ENCODE measurements at regions not wholly inside any gene's neighbourhood (a gene's known extent, or its start where the extent isn't known, plus 50 kb on each side); places are given as distances from the start of the nearest gene placed in this dataset.

GRCh38 chr17:70254735-70255460 is 85.6 kb downstream of the KCNJ2 start:
- Histone ChIP-seq H3K27ac (ENCODE audit: low read depth in 1 of 3, low read length in 2 of 3) (no peak overlapping the region), H3K27me3 (ENCODE audit: control insufficient read depth in 3 of 3, insufficient read depth in 3 of 3, low read length in 3 of 3) (no peaks in the 10 kb centered on the region), H3K4me3 (ENCODE audit: low read depth in 1 of 3, low read length in 3 of 3) (no peak overlapping the region), H3K36me3 (ENCODE audit: control insufficient read depth in 3 of 3, insufficient read depth in 2 of 3, low read depth in 1 of 3, low read length in 3 of 3) (no peaks in the 10 kb centered on the region), H3K9me3 (ENCODE audit: control insufficient read depth in 2 of 2, insufficient read depth in 1 of 2, low read depth in 1 of 2, low read length in 1 of 2) (no peaks in the 10 kb centered on the region), H3K4me1 (ENCODE audit: control insufficient read depth in 3 of 3, insufficient read depth in 2 of 3, low read depth in 1 of 3, low read length in 2 of 3) (no peaks in the 10 kb centered on the region)
- 75 to 82% (median 79%) methylated on average over 2 of the region's 2 CpGs for WGBS, 3 donors
- DNase-seq: no peak
- FAIRE-seq: no peak

GRCh38 chr17:70256751-70257150 is 87.4 kb downstream of the KCNJ2 start:
- Histone ChIP-seq H3K9me3 (ENCODE audit: control insufficient read depth in 2 of 2, insufficient read depth in 1 of 2, low read depth in 1 of 2, low read length in 1 of 2) (no peaks in the 10 kb centered on the region), H3K36me3 (ENCODE audit: control insufficient read depth in 3 of 3, insufficient read depth in 2 of 3, low read depth in 1 of 3, low read length in 3 of 3) (no peaks in the 10 kb centered on the region), H3K4me1 (ENCODE audit: control insufficient read depth in 3 of 3, insufficient read depth in 2 of 3, low read depth in 1 of 3, low read length in 2 of 3) (no peaks in the 10 kb centered on the region), H3K27ac (ENCODE audit: low read depth in 1 of 3, low read length in 2 of 3) (no peak overlapping the region), H3K4me3 (ENCODE audit: low read depth in 1 of 3, low read length in 3 of 3) (no peak overlapping the region), H3K27me3 (ENCODE audit: control insufficient read depth in 3 of 3, insufficient read depth in 3 of 3, low read length in 3 of 3) (no peaks in the 10 kb centered on the region)
- FAIRE-seq (no peak), DNase-seq (no peak)
- WGBS, 3 donors: 93% methylated on average over 2 of the region's 2 CpGs

- FAIRE-seq: no peak
- H3K27ac ChIP-seq (ENCODE audit: low read depth in 1 of 3, low read length in 2 of 3): no peak overlapping the region
- H3K9me3 ChIP-seq (ENCODE audit: control insufficient read depth in 2 of 2, insufficient read depth in 1 of 2, low read depth in 1 of 2, low read length in 1 of 2): no peaks in the 10 kb centered on the region
- no peaks in the 10 kb centered on the region for H3K4me1 ChIP-seq (ENCODE audit: control insufficient read depth in 3 of 3, insufficient read depth in 2 of 3, low read depth in 1 of 3, low read length in 2 of 3)
- peak in 1 of 2 donors; percentile 66 for DNase-seq
- H3K36me3 ChIP-seq (ENCODE audit: control insufficient read depth in 3 of 3, insufficient read depth in 2 of 3, low read depth in 1 of 3, low read length in 3 of 3): no peaks in the 10 kb centered on the region
- H3K27me3 ChIP-seq (ENCODE audit: control insufficient read depth in 3 of 3, insufficient read depth in 3 of 3, low read length in 3 of 3): no peaks in the 10 kb centered on the region
- H3K4me3 ChIP-seq (ENCODE audit: low read depth in 1 of 3, low read length in 3 of 3): no peak overlapping the region
These were observed 89.1 kb downstream of the KCNJ2 start for GRCh38 chr17:70258465-70258864.

GRCh38 chr17:70259400-70259799 is 90.1 kb downstream of the KCNJ2 start:
- Histone ChIP-seq H3K36me3 (ENCODE audit: control insufficient read depth in 3 of 3, insufficient read depth in 2 of 3, low read depth in 1 of 3, low read length in 3 of 3) (no peaks in the 10 kb centered on the region), H3K4me3 (ENCODE audit: low read depth in 1 of 3, low read length in 3 of 3) (no peak overlapping the region), H3K27me3 (ENCODE audit: control insufficient read depth in 3 of 3, insufficient read depth in 3 of 3, low read length in 3 of 3) (no peaks in the 10 kb centered on the region), H3K27ac (ENCODE audit: low read depth in 1 of 3, low read length in 2 of 3) (no peak overlapping the region), H3K4me1 (ENCODE audit: control insufficient read depth in 3 of 3, insufficient read depth in 2 of 3, low read depth in 1 of 3, low read length in 2 of 3) (no peaks in the 10 kb centered on the region), H3K9me3 (ENCODE audit: control insufficient read depth in 2 of 2, insufficient read depth in 1 of 2, low read depth in 1 of 2, low read length in 1 of 2) (no peaks in the 10 kb centered on the region)
- DNase-seq: no peak
- 60 to 72% (median 68%) methylated on average over 3 of the region's 3 CpGs for WGBS, 3 donors
- no peak for FAIRE-seq

GRCh38 chr17:70261170-70261569 is 91.8 kb downstream of the KCNJ2 start:
- WGBS, 3 donors: 85 to 92% (median 89%) methylated on average over 3 of the region's 3 CpGs
- no peak for FAIRE-seq
- Histone ChIP-seq H3K27me3 (ENCODE audit: control insufficient read depth in 3 of 3, insufficient read depth in 3 of 3, low read length in 3 of 3) (no peaks in the 10 kb centered on the region), H3K36me3 (ENCODE audit: control insufficient read depth in 3 of 3, insufficient read depth in 2 of 3, low read depth in 1 of 3, low read length in 3 of 3) (no peaks in the 10 kb centered on the region), H3K4me3 (ENCODE audit: low read depth in 1 of 3, low read length in 3 of 3) (no peak overlapping the region), H3K4me1 (ENCODE audit: control insufficient read depth in 3 of 3, insufficient read depth in 2 of 3, low read depth in 1 of 3, low read length in 2 of 3) (no peaks in the 10 kb centered on the region), H3K9me3 (ENCODE audit: control insufficient read depth in 2 of 2, insufficient read depth in 1 of 2, low read depth in 1 of 2, low read length in 1 of 2) (no peaks in the 10 kb centered on the region), H3K27ac (ENCODE audit: low read depth in 1 of 3, low read length in 2 of 3) (no peak overlapping the region)
- no peak for DNase-seq

GRCh38 chr17:70265471-70265870 is 96.1 kb downstream of the KCNJ2 start:
- H3K36me3 ChIP-seq (ENCODE audit: control insufficient read depth in 3 of 3, insufficient read depth in 2 of 3, low read depth in 1 of 3, low read length in 3 of 3): no peaks in the 10 kb centered on the region
- 50 to 76% (median 67%) methylated on average over 2 of the region's 2 CpGs for WGBS, 3 donors
- no peaks in the 10 kb centered on the region for H3K9me3 ChIP-seq (ENCODE audit: control insufficient read depth in 2 of 2, insufficient read depth in 1 of 2, low read depth in 1 of 2, low read length in 1 of 2)
- no peak overlapping the region for H3K4me3 ChIP-seq (ENCODE audit: low read depth in 1 of 3, low read length in 3 of 3)
- H3K27ac ChIP-seq (ENCODE audit: low read depth in 1 of 3, low read length in 2 of 3): no peak overlapping the region
- H3K27me3 ChIP-seq (ENCODE audit: control insufficient read depth in 3 of 3, insufficient read depth in 3 of 3, low read length in 3 of 3): no peaks in the 10 kb centered on the region
- no peak for DNase-seq
- no peaks in the 10 kb centered on the region for H3K4me1 ChIP-seq (ENCODE audit: control insufficient read depth in 3 of 3, insufficient read depth in 2 of 3, low read depth in 1 of 3, low read length in 2 of 3)
- no peak for FAIRE-seq

- H3K36me3 ChIP-seq (ENCODE audit: control insufficient read depth in 3 of 3, insufficient read depth in 2 of 3, low read depth in 1 of 3, low read length in 3 of 3): no peaks in the 10 kb centered on the region
- no peak overlapping the region for H3K27ac ChIP-seq (ENCODE audit: low read depth in 1 of 3, low read length in 2 of 3)
- H3K27me3 ChIP-seq (ENCODE audit: control insufficient read depth in 3 of 3, insufficient read depth in 3 of 3, low read length in 3 of 3): no peaks in the 10 kb centered on the region
- no peaks in the 10 kb centered on the region for H3K4me1 ChIP-seq (ENCODE audit: control insufficient read depth in 3 of 3, insufficient read depth in 2 of 3, low read depth in 1 of 3, low read length in 2 of 3)
- whole genome bisulfite sequencing, 3 donors: 64 to 71% (median 67%) methylated on average over 2 of the region's 2 CpGs
- no peak for FAIRE-seq
- no peaks in the 10 kb centered on the region for H3K9me3 ChIP-seq (ENCODE audit: control insufficient read depth in 2 of 2, insufficient read depth in 1 of 2, low read depth in 1 of 2, low read length in 1 of 2)
- H3K4me3 ChIP-seq (ENCODE audit: low read depth in 1 of 3, low read length in 3 of 3): no peak overlapping the region
- DNase-seq: no peak
These were observed 97.1 kb downstream of the KCNJ2 start for GRCh38 chr17:70266394-70266793.

- H3K27me3 ChIP-seq (ENCODE audit: control insufficient read depth in 3 of 3, insufficient read depth in 3 of 3, low read length in 3 of 3): no peaks in the 10 kb centered on the region
- DNase-seq (no peak), FAIRE-seq (no peak)
- H3K36me3 ChIP-seq (ENCODE audit: control insufficient read depth in 3 of 3, insufficient read depth in 2 of 3, low read depth in 1 of 3, low read length in 3 of 3): no peaks in the 10 kb centered on the region
- 93 to 100% (median 93%) methylated on average over 1 of the region's 1 CpG for WGBS, 3 donors
- no peaks in the 10 kb centered on the region for H3K4me1 ChIP-seq (ENCODE audit: control insufficient read depth in 3 of 3, insufficient read depth in 2 of 3, low read depth in 1 of 3, low read length in 2 of 3)
- H3K4me3 ChIP-seq (ENCODE audit: low read depth in 1 of 3, low read length in 3 of 3): no peak overlapping the region
- H3K9me3 ChIP-seq (ENCODE audit: control insufficient read depth in 2 of 2, insufficient read depth in 1 of 2, low read depth in 1 of 2, low read length in 1 of 2): no peaks in the 10 kb centered on the region
- H3K27ac ChIP-seq (ENCODE audit: low read depth in 1 of 3, low read length in 2 of 3): no peak overlapping the region
These were observed 99.1 kb downstream of the KCNJ2 start for GRCh38 chr17:70268383-70268782.

- FAIRE-seq: no peak
- no peak overlapping the region for H3K27ac ChIP-seq (ENCODE audit: low read depth in 1 of 3, low read length in 2 of 3)
These were observed 101.2 kb downstream of the KCNJ2 start for GRCh38 chr17:70270554-70270953.

More at GRCh38 chr17:70270554-70270953, 101.2 kb downstream of the KCNJ2 start:
- DNase-seq: no peak
- Histone ChIP-seq H3K36me3 (ENCODE audit: control insufficient read depth in 3 of 3, insufficient read depth in 2 of 3, low read depth in 1 of 3, low read length in 3 of 3) (no peaks in the 10 kb centered on the region), H3K4me1 (ENCODE audit: control insufficient read depth in 3 of 3, insufficient read depth in 2 of 3, low read depth in 1 of 3, low read length in 2 of 3) (peaks cover 0 to 2% (median 0%) of the 10 kb centered on the region in 3 donors), H3K4me3 (ENCODE audit: low read depth in 1 of 3, low read length in 3 of 3) (no peak overlapping the region), H3K9me3 (ENCODE audit: control insufficient read depth in 2 of 2, insufficient read depth in 1 of 2, low read depth in 1 of 2, low read length in 1 of 2) (no peaks in the 10 kb centered on the region), H3K27me3 (ENCODE audit: control insufficient read depth in 3 of 3, insufficient read depth in 3 of 3, low read length in 3 of 3) (no peaks in the 10 kb centered on the region)
- 74 to 90% (median 84%) methylated on average over 7 of the region's 7 CpGs for WGBS, 3 donors
